Neuronal stem cell (in vitro differentiated cells): ENCODE measurements at regions not wholly inside any gene's neighbourhood (a gene's known extent, or its start where the extent isn't known, plus 50 kb on each side); places are given as distances from the start of the nearest gene placed in this dataset.

ENCODE experiments used
- DNase-seq: peaks from one replicate; pipeline ENCODE4 v3.0.0-alpha.2; 2013; ENCODE audit warnings: low spot score
- H2AFZ ChIP-seq: one replicate; pipeline ENCODE4 v1.6.1; 2013; ENCODE audit warnings: mild to moderate bottlenecking, low read length, inconsistent platforms
- H2AK5ac ChIP-seq: 2 replicates; pipeline ENCODE4 v1.6.1; 2013; ENCODE audit warnings: low read depth, mild to moderate bottlenecking, inconsistent platforms, low read length, moderate library complexity, mixed read lengths
- H2BK120ac ChIP-seq: 2 replicates; pipeline ENCODE4 v1.6.1; 2013; ENCODE audit warnings: low read depth, mild to moderate bottlenecking, inconsistent platforms, low read length, moderate library complexity, mixed read lengths
- H2BK12ac ChIP-seq: one replicate; pipeline ENCODE4 v1.6.1; 2013; ENCODE audit warnings: low read length, inconsistent platforms
- H2BK15ac ChIP-seq: 2 replicates; pipeline ENCODE4 v1.6.1; 2013; ENCODE audit warnings: mild to moderate bottlenecking, low read length, inconsistent platforms, mixed read lengths
- H2BK5ac ChIP-seq: one replicate; pipeline ENCODE4 v1.6.1; 2013; ENCODE audit warnings: inconsistent platforms, mild to moderate bottlenecking, low read length, moderate library complexity
- H3K14ac ChIP-seq: one replicate; pipeline ENCODE4 v1.6.1; 2013; ENCODE audit warnings: low read length, inconsistent platforms
- H3K18ac ChIP-seq: 2 replicates; pipeline ENCODE4 v1.6.1; 2013; ENCODE audit warnings: low read length, inconsistent platforms
- H3K23ac ChIP-seq: 2 replicates; pipeline ENCODE4 v1.6.1; 2013; ENCODE audit warnings: low read depth, mild to moderate bottlenecking, mixed read lengths, low read length, inconsistent platforms; ENCODE audit not compliant: poor library complexity
- H3K27ac ChIP-seq: replicated peaks from 3 replicates; pipeline ENCODE4 v1.5.1; 2013; ENCODE audit warnings: low read length, inconsistent platforms
- H3K27me3 ChIP-seq, 3 experiments: 2 replicates each; pipeline ENCODE4 v1.6.1; 2013; ENCODE audit warnings: low read length in 3 of 3, mild to moderate bottlenecking in 2 of 3, inconsistent platforms in 1 of 3, low read depth in 1 of 3, mixed read lengths in 1 of 3, moderate library complexity in 1 of 3; ENCODE audit not compliant: control insufficient read depth in 3 of 3, insufficient read depth in 3 of 3
- H3K36me3 ChIP-seq, 2 donors: replicated peaks in 1 of 2; 2 replicates each; pipeline ENCODE4 v1.6.1; 2013; ENCODE audit warnings: low read length in 2 of 2; ENCODE audit not compliant: control insufficient read depth in 2 of 2, insufficient read depth in 2 of 2
- H3K4ac ChIP-seq: 2 replicates; pipeline ENCODE4 v1.6.1; 2013; ENCODE audit warnings: inconsistent platforms, mild to moderate bottlenecking, low read length, moderate library complexity
- H3K4me1 ChIP-seq, 2 donors: 1 replicate in 1 of 2; 2 replicates in 1 of 2; pipeline ENCODE4 v1.6.1; 2013; ENCODE audit warnings: low read length in 2 of 2, low read depth in 1 of 2; ENCODE audit not compliant: control insufficient read depth in 2 of 2, insufficient read depth in 1 of 2
- H3K4me2 ChIP-seq: one replicate; pipeline ENCODE4 v1.6.1; 2013; ENCODE audit warnings: mild to moderate bottlenecking, low read length, inconsistent platforms; ENCODE audit not compliant: insufficient read depth, poor library complexity, severe bottlenecking
- H3K4me3 ChIP-seq, 2 donors: 2 replicates each; pipeline ENCODE4 v1.5.1; 2013; ENCODE audit warnings: low read length in 2 of 2, mild to moderate bottlenecking in 2 of 2, inconsistent platforms in 1 of 2, moderate library complexity in 1 of 2
- H3K79me1 ChIP-seq: one replicate; pipeline ENCODE4 v1.6.1; 2013; ENCODE audit warnings: low read depth, mild to moderate bottlenecking, inconsistent platforms, low read length, moderate library complexity
- H3K9ac ChIP-seq: one replicate; pipeline ENCODE4 v1.6.1; 2013; ENCODE audit warnings: mild to moderate bottlenecking, low read depth, low read length, inconsistent platforms; ENCODE audit not compliant: poor library complexity
- H3K9me3 ChIP-seq, 2 donors: replicated peaks in 1 of 2; 2 replicates each; pipeline versions ENCODE3 to v1.6.1; 2013; ENCODE audit warnings: low read length in 2 of 2, mild to moderate bottlenecking in 2 of 2, inconsistent platforms in 1 of 2, low read depth in 1 of 2, mixed read lengths in 1 of 2, moderate library complexity in 1 of 2; ENCODE audit not compliant: control insufficient read depth in 2 of 2, insufficient read depth in 1 of 2
- H4K8ac ChIP-seq: one replicate; pipeline ENCODE4 v1.6.1; 2013; ENCODE audit warnings: low read depth, mild to moderate bottlenecking, inconsistent platforms, low read length, moderate library complexity
- H4K91ac ChIP-seq: one replicate; pipeline ENCODE4 v1.6.1; 2013; ENCODE audit warnings: low read length, low read depth, mild to moderate bottlenecking, inconsistent platforms; ENCODE audit not compliant: poor library complexity
- WGBS, 2 donors: extraction: QIAGEN DNeasy Blood & Tissue Kit; methylation state at CpG; one replicate each; pipeline ENCODE4 v1.1.7; 2013; ENCODE audit warnings: missing lambda C conversion rate in 2 of 2, mixed read lengths in 1 of 2; ENCODE audit not compliant: insufficient read length in 2 of 2, insufficient replicate concordance in 1 of 2; ENCODE audit errors: extremely low coverage in 2 of 2; 5-methylcytosine and 5-hydroxymethylcytosine counted together

- DNase-seq = no peak
- no peak overlapping the region for H3K4me3 ChIP-seq
- H2BK120ac ChIP-seq = no peak overlapping the region
- no peak overlapping the region for H3K23ac ChIP-seq
- no peak overlapping the region for H3K4me2 ChIP-seq
- peaks cover 0 to 6% of the 10 kb centered on the region in 2 donors for H3K4me1 ChIP-seq
- H2BK15ac ChIP-seq = no peak overlapping the region
- no peak overlapping the region for H3K4ac ChIP-seq
- no peak overlapping the region for H4K8ac ChIP-seq
- no CpG with 5 or more reads among the region's 12 CpGs for WGBS, 2 donors
- H3K9me3 ChIP-seq = no peaks in the 10 kb centered on the region
- no peak overlapping the region for H2AFZ ChIP-seq
- no peak overlapping the region for H4K91ac ChIP-seq
- no peak overlapping the region for H3K18ac ChIP-seq
- no peak overlapping the region for H3K9ac ChIP-seq
- no peak overlapping the region for H3K27ac ChIP-seq
- no peak overlapping the region for H3K14ac ChIP-seq
- no peak overlapping the region for H2AK5ac ChIP-seq
- no peak overlapping the region for H2BK5ac ChIP-seq
- no peaks in the 10 kb centered on the region for H3K27me3 ChIP-seq
- H3K79me1 ChIP-seq = no peaks in the 10 kb centered on the region
- no peaks in the 10 kb centered on the region for H3K36me3 ChIP-seq
- no peak overlapping the region for H2BK12ac ChIP-seq
Measured at GRCh38 chr6:146871611-146872425, 273.0 kb downstream of the ADGB start.

- Histone ChIP-seq H3K23ac (no peak overlapping the region), H3K9me3 (no peaks in the 10 kb centered on the region), H4K91ac (no peak overlapping the region), H3K4me3 (no peak overlapping the region), H3K4ac (no peak overlapping the region), H2AFZ (no peak overlapping the region), H3K4me2 (no peak overlapping the region), H3K36me3 (no peaks in the 10 kb centered on the region), H3K79me1 (no peaks in the 10 kb centered on the region), H2BK120ac (no peak overlapping the region), H2AK5ac (no peak overlapping the region), H3K18ac (no peak overlapping the region), H3K14ac (no peak overlapping the region), H2BK12ac (no peak overlapping the region), H2BK5ac (no peak overlapping the region), H3K9ac (no peak overlapping the region), H3K27ac (no peak overlapping the region), H4K8ac (no peak overlapping the region), H3K27me3 (no peaks in the 10 kb centered on the region), H3K4me1 (peaks cover 0 to 6% of the 10 kb centered on the region in 2 donors), H2BK15ac (no peak overlapping the region)
- DNase-seq = no peak
- no CpG with 5 or more reads among the region's 1 CpG for WGBS, 2 donors
Measured at GRCh38 chr6:146872426-146872785, 273.6 kb downstream of the ADGB start.

- H4K8ac ChIP-seq = no peak overlapping the region
- H3K14ac ChIP-seq = no peak overlapping the region
- DNase-seq = no peak
- WGBS, 2 donors = no CpG with 5 or more reads among the region's 4 CpGs
- H3K27me3 ChIP-seq = no peaks in the 10 kb centered on the region
- H2BK5ac ChIP-seq = no peak overlapping the region
- H2BK120ac ChIP-seq = no peak overlapping the region
- H3K27ac ChIP-seq = no peak overlapping the region
- no peak overlapping the region for H4K91ac ChIP-seq
- peaks cover 0 to 6% of the 10 kb centered on the region in 2 donors for H3K4me1 ChIP-seq
- H2AFZ ChIP-seq = no peak overlapping the region
- H3K4ac ChIP-seq = no peak overlapping the region
- H3K36me3 ChIP-seq = no peaks in the 10 kb centered on the region
- H3K9ac ChIP-seq = no peak overlapping the region
- no peaks in the 10 kb centered on the region for H3K79me1 ChIP-seq
- no peak overlapping the region for H2BK15ac ChIP-seq
- no peak overlapping the region for H2BK12ac ChIP-seq
- H3K4me3 ChIP-seq = no peak overlapping the region
- H3K23ac ChIP-seq = no peak overlapping the region
- no peak overlapping the region for H3K4me2 ChIP-seq
- H2AK5ac ChIP-seq = no peak overlapping the region
- H3K18ac ChIP-seq = no peak overlapping the region
- no peaks in the 10 kb centered on the region for H3K9me3 ChIP-seq
Measured at GRCh38 chr6:146874278-146875018, 275.7 kb downstream of the ADGB start.

- Histone ChIP-seq H2BK5ac (no peak overlapping the region), H3K4me2 (no peak overlapping the region), H2BK15ac (no peak overlapping the region), H3K4me1 (peaks cover 0 to 6% of the 10 kb centered on the region in 2 donors), H3K27me3 (no peaks in the 10 kb centered on the region), H3K27ac (no peak overlapping the region), H2AK5ac (no peak overlapping the region), H4K8ac (no peak overlapping the region), H3K4ac (no peak overlapping the region), H2BK12ac (no peak overlapping the region), H4K91ac (no peak overlapping the region), H3K18ac (no peak overlapping the region), H2AFZ (peak overlapping the region; percentile 68), H3K9ac (no peak overlapping the region), H3K9me3 (no peaks in the 10 kb centered on the region), H3K23ac (no peak overlapping the region), H3K14ac (no peak overlapping the region), H3K79me1 (no peaks in the 10 kb centered on the region), H3K4me3 (no peak overlapping the region), H2BK120ac (no peak overlapping the region), H3K36me3 (no peaks in the 10 kb centered on the region)
- no peak for DNase-seq
- no CpG with 5 or more reads among the region's 4 CpGs for WGBS, 2 donors
Measured at GRCh38 chr6:146875927-146876270, 277.1 kb downstream of the ADGB start.
